ENCODE measurements at regions not wholly inside any gene's neighbourhood (a gene's known extent, or its start where the extent isn't known, plus 50 kb on each side); places are given as distances from the start of the nearest gene placed in this dataset.

- DNase-seq, result no peak
- H3K27me3 ChIP-seq (ENCODE audit: insufficient read depth, low read depth, severe bottlenecking), result no peaks in the 10 kb centered on the region
Measured at GRCh38 chr13:24087605-24088225, 72.8 kb upstream of the SPATA13 start.

GRCh38 chr13:24090049-24090448 lies 70.5 kb upstream of the SPATA13 start:
- DNase-seq, result no peak
- Histone ChIP-seq H3K36me3 (no peaks in the 10 kb centered on the region), H3K9me3 (ENCODE audit: severe bottlenecking) (no peaks in the 10 kb centered on the region), H3K27me3 (ENCODE audit: insufficient read depth, low read depth, severe bottlenecking) (no peaks in the 10 kb centered on the region), H3K4me3 (ENCODE audit: low read depth, low read length) (no peak overlapping the region), H3K27ac (no peak overlapping the region)
- no peak for TF ChIP-seq CTCF (IDR thresholded peaks at IDR 0.05; ENCODE audit: low read depth, low read length)

More at GRCh38 chr13:24087605-24088225, 72.8 kb upstream of the SPATA13 start:
- TF ChIP-seq CTCF (IDR thresholded peaks at IDR 0.05; ENCODE audit: low read depth, low read length), result no peak
- Histone ChIP-seq H3K4me3 (ENCODE audit: low read depth, low read length) (no peak overlapping the region), H3K36me3 (no peaks in the 10 kb centered on the region), H3K27ac (no peak overlapping the region), H3K9me3 (ENCODE audit: severe bottlenecking) (no peaks in the 10 kb centered on the region)

GRCh38 chr13:24091080-24091479 lies 69.4 kb upstream of the SPATA13 start:
- DNase-seq, result no peak
- TF ChIP-seq CTCF (IDR thresholded peaks at IDR 0.05; ENCODE audit: low read depth, low read length), result no peak
- Histone ChIP-seq H3K4me3 (ENCODE audit: low read depth, low read length) (no peak overlapping the region), H3K27ac (no peak overlapping the region), H3K9me3 (ENCODE audit: severe bottlenecking) (no peaks in the 10 kb centered on the region), H3K27me3 (ENCODE audit: insufficient read depth, low read depth, severe bottlenecking) (no peaks in the 10 kb centered on the region), H3K36me3 (no peaks in the 10 kb centered on the region)

- Histone ChIP-seq H3K27ac (no peak overlapping the region), H3K27me3 (ENCODE audit: insufficient read depth, low read depth, severe bottlenecking) (no peaks in the 10 kb centered on the region), H3K36me3 (no peaks in the 10 kb centered on the region), H3K9me3 (ENCODE audit: severe bottlenecking) (no peaks in the 10 kb centered on the region), H3K4me3 (ENCODE audit: low read depth, low read length) (no peak overlapping the region)
- TF ChIP-seq CTCF (IDR thresholded peaks at IDR 0.05; ENCODE audit: low read depth, low read length), result no peak
- no peak for DNase-seq
Measured at GRCh38 chr13:24092108-24092507, 68.4 kb upstream of the SPATA13 start.

- H3K36me3 ChIP-seq, result no peaks in the 10 kb centered on the region
- no peaks in the 10 kb centered on the region for H3K9me3 ChIP-seq (ENCODE audit: severe bottlenecking)
- DNase-seq, result no peak
- no peaks in the 10 kb centered on the region for H3K27me3 ChIP-seq (ENCODE audit: insufficient read depth, low read depth, severe bottlenecking)
- TF ChIP-seq CTCF (IDR thresholded peaks at IDR 0.05; ENCODE audit: low read depth, low read length), result no peak
- H3K4me3 ChIP-seq (ENCODE audit: low read depth, low read length), result no peak overlapping the region
- H3K27ac ChIP-seq, result no peak overlapping the region
Measured at GRCh38 chr13:24093047-24093446, 67.5 kb upstream of the SPATA13 start.

- no peaks in the 10 kb centered on the region for H3K27me3 ChIP-seq (ENCODE audit: insufficient read depth, low read depth, severe bottlenecking)
- no peaks in the 10 kb centered on the region for H3K9me3 ChIP-seq (ENCODE audit: severe bottlenecking)
- DNase-seq, result no peak
- H3K36me3 ChIP-seq, result no peaks in the 10 kb centered on the region
- no peak overlapping the region for H3K27ac ChIP-seq
- no peak for TF ChIP-seq CTCF (IDR thresholded peaks at IDR 0.05; ENCODE audit: low read depth, low read length)
- no peak overlapping the region for H3K4me3 ChIP-seq (ENCODE audit: low read depth, low read length)
Measured at GRCh38 chr13:24096659-24097058, 63.9 kb upstream of the SPATA13 start.
